ENCODE measurements at regions not wholly inside any gene's neighbourhood (a gene's known extent, or its start where the extent isn't known, plus 50 kb on each side); places are given as distances from the start of the nearest gene placed in this dataset.

GRCh38 chr13:79780240-79780639 lies 299.3 kb downstream of the NDFIP2 start:
- Mint-ChIP-seq H3K27me3 (ENCODE audit: insufficient read depth, low read depth, poor library complexity) (no peaks in the 10 kb centered on the region), H3K27ac (no peak overlapping the region), H3K9me3 (no peaks in the 10 kb centered on the region), H3K36me3 (ENCODE audit: low read depth) (no peaks in the 10 kb centered on the region), H3K4me3 (no peak overlapping the region), H3K4me1 (peaks cover 34% of the 10 kb centered on the region)
- Histone ChIP-seq H2AFZ (no peak overlapping the region), H4K20me1 (replicated peaks; ENCODE audit: insufficient read depth) (no peaks in the 10 kb centered on the region), H3K27ac (ENCODE audit: low read depth) (no peak overlapping the region), H3K4me2 (no peak overlapping the region), H3K4me3 (no peak overlapping the region), H3K9me2 (ENCODE audit: insufficient read depth) (no peaks in the 10 kb centered on the region), H3K79me2 (replicated peaks; ENCODE audit: insufficient read depth) (no peaks in the 10 kb centered on the region), H3K36me3 (ENCODE audit: insufficient read depth) (no peaks in the 10 kb centered on the region), H3K4me1 (ENCODE audit: insufficient read depth) (peaks cover 14% of the 10 kb centered on the region; the same call in 1 of the 2 replicates), H3K27me3 (ENCODE audit: insufficient read depth) (no peaks in the 10 kb centered on the region), H3F3A (replicated peaks; ENCODE audit: low read depth) (no peaks in the 10 kb centered on the region)
- no peak for ATAC-seq
- TF ChIP-seq ZNF462 (CRISPR knock-in tag; IDR thresholded peaks at IDR 0.05) (no peak), CTCF (conservative IDR thresholded peaks at IDR 0.05; ENCODE audit: low read depth in 2 of 2) (no peak), POLR2AphosphoS5 (IDR thresholded peaks at IDR 0.05; ENCODE audit: low read depth) (no peak), ZNF114 (CRISPR knock-in tag; IDR thresholded peaks at IDR 0.05) (no peak), EZH2 (IDR thresholded peaks at IDR 0.05; ENCODE audit: low read depth, unreplicated experiment) (no peak), JUNB (IDR thresholded peaks at IDR 0.05; ENCODE audit: unreplicated experiment) (no peak), STAT1 (IDR thresholded peaks at IDR 0.05; ENCODE audit: unreplicated experiment) (no peak), CREB1 (CRISPR knock-in tag; IDR thresholded peaks at IDR 0.05; ENCODE audit: low read depth) (no peak), REST (IDR thresholded peaks at IDR 0.05; ENCODE audit: unreplicated experiment) (no peak), NANOG (IDR thresholded peaks at IDR 0.05; ENCODE audit: borderline replicate concordance) (no peak)
- no peak for DNase-seq (ENCODE audit: low spot score)

Data from GM23338 (cell line).